HG03439 (cell line): ENCODE measurements at regions not wholly inside any gene's neighbourhood (a gene's known extent, or its start where the extent isn't known, plus 50 kb on each side); places are given as distances from the start of the nearest gene placed in this dataset.

Source experiments
- ATAC-seq: cut with Tn5 transposase; IDR thresholded peaks from one replicate; pipeline ENCODE4 v1.9.1; 2021; ENCODE audit warnings: mild to moderate bottlenecking, moderate library complexity; ENCODE audit not compliant: unreplicated experiment

- no peak for ATAC-seq
These were observed 341.8 kb downstream of the C12orf50 start for GRCh38 chr12:87687362-87687761.

DNA sequence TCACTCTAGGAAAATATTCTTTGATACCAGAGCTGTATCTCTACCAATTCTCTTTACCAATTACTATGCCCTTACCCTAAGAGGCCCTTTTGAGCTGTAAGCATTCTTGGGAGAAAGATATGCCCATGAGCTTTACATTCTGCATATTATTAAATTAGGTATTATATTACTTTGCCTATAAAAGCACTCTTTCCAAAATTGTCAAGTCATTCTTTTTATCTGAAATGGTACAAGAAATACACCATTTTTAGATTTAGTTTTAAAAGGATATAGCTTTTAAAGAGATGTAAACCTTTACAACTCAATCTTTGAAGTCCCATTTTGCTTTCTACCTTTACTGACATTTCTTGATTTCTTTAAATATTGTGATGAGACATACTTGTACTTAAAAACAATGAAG, 343.5 kb downstream of the C12orf50 start:
- ATAC-seq = no peak

- no peak for ATAC-seq
These were observed 349.9 kb downstream of the C12orf50 start for GRCh38 chr12:87679251-87679650.

- ATAC-seq = no peak
These were observed 350.7 kb downstream of the C12orf50 start for GRCh38 chr12:87678453-87678852.

DNA sequence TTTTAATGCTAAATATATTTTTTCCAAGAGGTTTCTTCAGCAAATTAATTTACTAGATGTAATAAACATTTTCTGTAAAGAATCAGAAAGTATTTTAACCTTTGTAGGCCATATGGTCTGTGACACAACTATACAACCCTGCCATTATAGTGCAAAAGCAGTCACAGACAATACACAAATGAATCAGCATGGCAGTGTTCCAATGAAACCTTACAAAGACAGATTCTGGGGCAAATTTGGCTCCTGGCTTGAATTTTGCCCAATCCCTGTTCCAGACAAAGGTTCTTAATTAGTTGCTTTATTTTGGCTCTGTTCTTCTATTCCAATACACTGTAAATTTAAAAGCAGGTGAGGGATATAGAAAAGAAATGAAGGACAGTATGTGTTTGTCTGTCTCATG, 352.5 kb downstream of the C12orf50 start:
- ATAC-seq = no peak

GRCh38 chr12:87671757-87672156, 357.4 kb downstream of the C12orf50 start:
- no peak for ATAC-seq

GRCh38 chr12:87670448-87670847, 358.8 kb downstream of the C12orf50 start:
- no peak for ATAC-seq

- no peak for ATAC-seq
These were observed 361.8 kb downstream of the C12orf50 start for GRCh38 chr12:87667378-87667777.

GRCh38 chr12:87661786-87662377, 367.3 kb downstream of the C12orf50 start:
- no peak for ATAC-seq

DNA sequence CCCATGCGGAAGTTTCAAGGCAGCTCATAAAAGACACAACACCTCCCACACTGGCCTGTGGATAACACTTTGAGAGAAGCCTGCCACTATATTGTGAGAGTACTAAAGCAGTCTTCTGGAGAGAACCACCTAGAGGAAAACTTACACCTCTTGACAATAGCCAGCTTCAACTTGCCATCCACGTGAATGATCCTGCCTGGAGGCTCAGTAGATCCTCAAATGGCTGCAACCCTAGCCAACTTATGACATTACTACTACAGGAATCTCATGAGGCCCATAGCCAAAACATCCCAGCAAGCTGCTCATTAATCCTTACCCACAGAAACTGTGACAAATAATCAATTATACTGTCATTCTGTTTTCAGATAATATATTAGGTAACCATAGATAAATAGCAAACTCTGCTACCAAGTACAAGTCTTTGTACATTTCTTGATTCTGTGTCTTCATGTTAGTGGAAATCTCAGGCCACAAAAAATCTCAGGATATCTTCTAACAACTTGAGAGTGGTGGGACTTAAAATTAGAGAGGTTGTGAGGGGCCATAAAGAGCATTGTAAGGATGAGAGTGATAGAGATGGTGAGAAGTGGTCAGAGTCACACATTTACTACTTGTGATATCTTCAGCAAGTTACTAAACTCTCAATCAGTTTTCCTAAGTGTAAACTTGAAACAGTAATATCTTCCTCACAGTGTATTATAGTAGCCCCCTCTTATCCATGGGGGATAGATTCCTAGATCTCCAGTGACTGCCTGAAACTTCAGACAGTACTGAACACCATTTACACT, 368.0 kb downstream of the C12orf50 start:
- ATAC-seq = no peak

GRCh38 chr12:87660291-87660690, 368.9 kb downstream of the C12orf50 start:
- ATAC-seq = no peak

GRCh38 chr12:87656311-87656710, 372.9 kb downstream of the C12orf50 start:
- no peak for ATAC-seq

GRCh38 chr12:87651670-87652425, 377.4 kb downstream of the C12orf50 start:
- ATAC-seq = no peak

GRCh38 chr12:87642245-87642644, 387.0 kb downstream of the C12orf50 start:
- no peak for ATAC-seq

DNA sequence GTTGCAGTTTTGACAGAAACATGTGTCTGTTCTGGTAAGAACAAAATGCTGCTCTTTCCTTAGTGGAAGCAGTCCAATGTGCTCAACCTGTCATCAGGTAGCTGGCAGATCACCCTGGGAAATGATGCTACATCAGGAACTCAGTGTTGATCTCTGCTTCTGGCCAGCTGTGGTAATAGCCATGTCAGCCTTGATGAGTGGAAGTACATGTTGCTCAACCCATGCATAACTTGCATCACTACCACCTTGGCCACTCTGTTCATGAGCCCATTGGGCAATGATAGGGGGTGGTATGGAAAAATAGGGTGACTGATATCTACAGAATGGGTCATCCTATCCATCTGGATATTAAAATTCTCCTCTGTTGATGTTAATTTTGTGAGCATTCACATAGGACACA, 411.0 kb downstream of the C12orf50 start:
- no peak for ATAC-seq

- ATAC-seq = no peak
These were observed 416.2 kb downstream of the C12orf50 start for GRCh38 chr12:87612996-87613395.

GRCh38 chr12:87608321-87608720, 420.9 kb downstream of the C12orf50 start:
- ATAC-seq = no peak

GRCh38 chr12:87603727-87604126, 425.5 kb downstream of the C12orf50 start:
- no peak for ATAC-seq

DNA sequence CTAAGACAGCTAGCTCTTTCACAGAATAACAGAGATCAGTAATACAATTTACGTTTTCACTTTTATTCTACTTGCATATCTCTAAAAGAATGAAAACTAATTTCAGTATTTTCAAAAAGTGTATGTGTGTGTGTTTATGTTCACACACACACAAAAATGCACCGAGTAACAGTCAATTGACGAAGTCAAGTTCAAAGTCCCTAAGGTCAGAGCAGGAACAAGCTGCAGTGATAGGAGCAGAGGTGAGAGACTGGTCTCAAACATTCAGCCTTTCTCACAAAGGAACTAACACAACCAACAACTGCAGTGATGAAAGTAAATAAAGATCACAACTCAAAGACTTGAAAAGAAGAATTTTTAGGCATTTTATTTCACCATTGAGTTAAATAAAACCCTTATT, 429.7 kb downstream of the C12orf50 start:
- ATAC-seq = no peak

GRCh38 chr12:87597114-87597513, 432.1 kb downstream of the C12orf50 start:
- no peak for ATAC-seq

- no peak for ATAC-seq
These were observed 432.6 kb downstream of the C12orf50 start for GRCh38 chr12:87596636-87597035.

- no peak for ATAC-seq
These were observed 433.1 kb downstream of the C12orf50 start for GRCh38 chr12:87596134-87596533.
